AG09319 (cell line): ENCODE measurements at regions not wholly inside any gene's neighbourhood (a gene's known extent, or its start where the extent isn't known, plus 50 kb on each side); places are given as distances from the start of the nearest gene placed in this dataset.

Source experiments
- DNase-seq: peaks from one replicate; pipeline ENCODE4 v3.0.0-alpha.2; 2010; ENCODE audit warnings: low read depth; ENCODE audit errors: extremely low read depth
- CTCF ChIP-seq: IDR thresholded peaks from 2 replicates; pipeline ENCODE4 v1.5.1; 2011; ENCODE audit warnings: low read depth, mild to moderate bottlenecking, inconsistent platforms, low read length, moderate library complexity

- no peak for TF ChIP-seq CTCF
- DNase-seq, result no peak
Measured at GRCh38 chr4:124431653-124432192, 280.8 kb downstream of the ANKRD50 start.

- DNase-seq, result no peak
- TF ChIP-seq CTCF, result no peak
Measured at GRCh38 chr4:124432500-124432899, 280.0 kb downstream of the ANKRD50 start.

GRCh38 chr4:124433044-124433443 lies 279.5 kb downstream of the ANKRD50 start:
- TF ChIP-seq CTCF, result no peak
- no peak for DNase-seq

GRCh38 chr4:124433500-124433899 lies 279.0 kb downstream of the ANKRD50 start:
- no peak for DNase-seq
- TF ChIP-seq CTCF, result no peak

GRCh38 chr4:124435274-124435950 lies 277.1 kb downstream of the ANKRD50 start:
- no peak for TF ChIP-seq CTCF
- no peak for DNase-seq

- TF ChIP-seq CTCF, result no peak
- no peak for DNase-seq
Measured at GRCh38 chr4:124437853-124438495, 274.6 kb downstream of the ANKRD50 start.

GRCh38 chr4:124445071-124445470 lies 267.5 kb downstream of the ANKRD50 start:
- no peak for DNase-seq
- TF ChIP-seq CTCF, result no peak
